Prostate gland (tissue), 2 donors: ENCODE measurements at regions not wholly inside any gene's neighbourhood (a gene's known extent, or its start where the extent isn't known, plus 50 kb on each side); places are given as distances from the start of the nearest gene placed in this dataset.

Source experiments
- CTCF ChIP-seq, 4 experiments: fragments of 200-600 bp in 2 of 4; fragments of 450-650 bp in 2 of 4; sonication (generic) in 2 of 4; IDR thresholded peaks; 1 replicate in 3 of 4; 2 replicates in 1 of 4; pipeline ENCODE4 v1.5.1; 2016 to 2019; ENCODE audit warnings: antibody characterized with exemption in 4 of 4, mild to moderate bottlenecking in 2 of 4, moderate library complexity in 2 of 4
- POLR2A ChIP-seq: fragments of 450-650 bp; IDR thresholded peaks from one replicate; pipeline ENCODE4 v1.6.1; 2016; ENCODE audit warnings: antibody characterized with exemption, mild to moderate bottlenecking

GRCh38 chr14:39492267-39492666 is 60.0 kb upstream of the FBXO33 start:
- TF ChIP-seq CTCF (IDR thresholded peaks at IDR 0.05) = no peak
- TF ChIP-seq POLR2A = no peak
